ENCODE measurements at regions not wholly inside any gene's neighbourhood (a gene's known extent, or its start where the extent isn't known, plus 50 kb on each side); places are given as distances from the start of the nearest gene placed in this dataset.
"Not testable (repeated sequence)": the region's sequence is repeated elsewhere in the genome, so short reads cannot be mapped to it uniquely, and the experiment has no call there.

GRCh38 chr4:3936184-3936583 lies 170.0 kb downstream of the ADRA2C start:
- DNase-seq: no peak

GRCh38 chr4:3937849-3938562 lies 171.8 kb downstream of the ADRA2C start:
- not testable (repeated sequence) for DNase-seq

GRCh38 chr4:3938676-3939075 lies 172.5 kb downstream of the ADRA2C start:
- DNase-seq: not testable (repeated sequence)

- not testable (repeated sequence) for DNase-seq
Measured at GRCh38 chr4:3939954-3940591, 173.9 kb downstream of the ADRA2C start.

- DNase-seq: not testable (repeated sequence)
Measured at GRCh38 chr4:3941735-3942522, 175.7 kb downstream of the ADRA2C start.

GRCh38 chr4:3942569-3942971 lies 176.4 kb downstream of the ADRA2C start:
- DNase-seq: peak in 1 of 2 experiments; percentile 1

GRCh38 chr4:3943051-3943450 lies 176.9 kb downstream of the ADRA2C start:
- not testable (repeated sequence) for DNase-seq

- DNase-seq: no peak
Measured at GRCh38 chr4:3945511-3946290, 179.5 kb downstream of the ADRA2C start.

- DNase-seq: not testable (repeated sequence)
Measured at GRCh38 chr4:3946553-3946952, 180.4 kb downstream of the ADRA2C start.

GRCh38 chr4:3947761-3948160 lies 181.6 kb downstream of the ADRA2C start:
- not testable (repeated sequence) for DNase-seq

- not testable (repeated sequence) for DNase-seq
Measured at GRCh38 chr4:3948210-3948609, 182.0 kb downstream of the ADRA2C start.

- not testable (repeated sequence) for DNase-seq
Measured at GRCh38 chr4:3949916-3950315, 183.7 kb downstream of the ADRA2C start.

- DNase-seq: not testable (repeated sequence)
Measured at GRCh38 chr4:3952443-3953139, 186.4 kb downstream of the ADRA2C start.

GRCh38 chr4:3953140-3953489 lies 186.9 kb downstream of the ADRA2C start:
- not testable (repeated sequence) for DNase-seq

GRCh38 chr4:3954540-3955320 lies 188.5 kb downstream of the ADRA2C start:
- DNase-seq: not testable (repeated sequence)

- DNase-seq: peak; percentile 70 to 85
Measured at GRCh38 chr4:3955321-3956164, 189.4 kb downstream of the ADRA2C start.

- DNase-seq: not testable (repeated sequence)
Measured at GRCh38 chr4:3956165-3956867, 190.1 kb downstream of the ADRA2C start.

GRCh38 chr4:3961091-3961672 lies 195.0 kb downstream of the ADRA2C start:
- not testable (repeated sequence) for DNase-seq
